SK-N-MC (cell line): ENCODE measurements at regions not wholly inside any gene's neighbourhood (a gene's known extent, or its start where the extent isn't known, plus 50 kb on each side); places are given as distances from the start of the nearest gene placed in this dataset.

Source experiments
- DNase-seq: peaks from one replicate; pipeline ENCODE4 v3.0.0-alpha.2; 2011; ENCODE audit warnings: low read depth, low spot score
- H3K27ac ChIP-seq: fragments of 200-600 bp; sonication (generic); 2 replicates; pipeline ENCODE4 v1.5.1; 2016; ENCODE audit warnings: mixed run types
- H3K36me3 ChIP-seq: fragments of 200-600 bp; sonication (generic); 2 replicates; pipeline ENCODE4 v1.6.1; 2017; ENCODE audit warnings: antibody characterized with exemption, low read length, mixed read lengths; ENCODE audit not compliant: insufficient read depth
- H3K4me3 ChIP-seq: fragments of 200-600 bp; sonication (generic); 2 replicates; pipeline ENCODE4 v1.5.1; 2016
- H3K9ac ChIP-seq: fragments of 200-600 bp; sonication (generic); 2 replicates; pipeline ENCODE4 v1.8.0; 2017; ENCODE audit warnings: mixed run types, mixed read lengths; ENCODE audit not compliant: insufficient read length
- H3K9me3 ChIP-seq: fragments of 200-600 bp; sonication (generic); 2 replicates; pipeline ENCODE4 v1.6.1; 2017; ENCODE audit warnings: low read depth, mild to moderate bottlenecking, antibody characterized with exemption, low read length, moderate library complexity, mixed read lengths
- EZH2 ChIP-seq: fragments of 200-600 bp; sonication (generic); IDR thresholded peaks from one replicate; pipeline ENCODE4 v1.6.1; 2017; ENCODE audit warnings: antibody characterized with exemption
- FOXP2 ChIP-seq: optimal IDR thresholded peaks from 2 replicates; pipeline ENCODE3; 2011; ENCODE audit warnings: mild to moderate bottlenecking, moderate library complexity; ENCODE audit not compliant: insufficient read depth; ENCODE audit errors: extremely low read length, control extremely low read depth
- POLR2AphosphoS5 ChIP-seq: IDR thresholded peaks from 2 replicates; pipeline ENCODE4 v1.6.1; 2012; ENCODE audit warnings: mild to moderate bottlenecking, low read depth, low read length, borderline replicate concordance

DNA sequence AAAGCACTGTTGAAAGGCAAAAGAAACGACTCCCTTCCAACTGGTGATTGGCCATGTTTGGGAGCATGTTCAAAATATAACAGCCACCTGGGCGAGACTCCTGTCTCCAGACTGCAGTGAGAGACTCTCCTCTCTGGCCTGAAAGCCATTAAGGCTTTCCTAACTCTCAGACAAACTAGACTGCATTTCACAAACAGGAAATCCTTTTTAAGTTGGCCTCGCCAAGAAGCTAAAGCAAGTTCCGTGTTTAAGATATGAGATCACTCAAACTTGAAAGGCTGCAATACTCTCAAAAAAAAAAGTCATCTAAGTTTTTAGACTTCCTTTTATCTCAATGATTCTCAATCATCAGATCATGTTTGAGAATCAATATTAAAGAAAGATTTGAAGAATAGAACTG is 117.0 kb downstream of the TFAP2A start:
- Histone ChIP-seq H3K9ac (no peak overlapping the region), H3K36me3 (no peaks in the 10 kb centered on the region), H3K9me3 (no peaks in the 10 kb centered on the region), H3K4me3 (no peak overlapping the region), H3K27ac (no peak overlapping the region)
- DNase-seq, result no peak
- TF ChIP-seq EZH2 (no peak), POLR2AphosphoS5 (no peak), FOXP2 (no peak)

GRCh38 chr6:10278746-10279145 is 136.1 kb downstream of the TFAP2A start:
- Histone ChIP-seq H3K36me3 (no peaks in the 10 kb centered on the region), H3K9ac (no peak overlapping the region), H3K4me3 (no peak overlapping the region), H3K9me3 (no peaks in the 10 kb centered on the region), H3K27ac (no peak overlapping the region)
- TF ChIP-seq EZH2, result no peak
- no peak for DNase-seq

DNA sequence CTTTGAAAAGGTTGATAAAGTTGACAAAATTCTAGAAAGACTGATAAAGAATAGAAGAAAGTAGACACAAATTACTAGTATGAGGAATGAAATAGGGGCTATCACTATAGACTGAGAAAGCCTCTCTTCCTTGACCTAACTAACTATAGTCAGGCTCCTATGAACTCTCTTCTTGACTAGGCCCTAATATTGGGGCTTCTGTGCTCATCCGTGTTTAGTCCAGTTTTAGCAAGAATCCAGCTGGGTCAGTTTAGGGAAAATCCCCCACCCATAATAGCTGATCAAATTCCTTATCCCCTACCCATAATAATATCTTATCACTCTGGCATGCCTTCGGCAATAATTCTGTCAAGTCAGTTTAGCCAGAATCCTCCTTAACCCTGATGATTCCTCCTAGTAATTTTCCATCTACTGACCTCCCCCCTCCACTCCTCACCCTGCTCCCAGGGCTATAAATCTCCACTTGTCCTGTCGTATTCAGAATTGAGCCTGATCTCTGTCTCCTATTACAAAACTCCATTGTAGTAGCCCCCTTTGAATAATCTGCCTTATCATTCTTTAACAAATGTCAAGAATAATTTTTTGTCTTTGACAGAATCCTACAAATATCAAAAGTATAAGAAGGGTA is 138.1 kb downstream of the TFAP2A start:
- H3K27ac ChIP-seq, result no peak overlapping the region
- H3K36me3 ChIP-seq, result no peaks in the 10 kb centered on the region
- no peak for DNase-seq
- no peak for TF ChIP-seq POLR2AphosphoS5
- no peak for TF ChIP-seq FOXP2
- TF ChIP-seq EZH2, result no peak
- H3K9ac ChIP-seq, result no peak overlapping the region
- no peaks in the 10 kb centered on the region for H3K9me3 ChIP-seq
- H3K4me3 ChIP-seq, result no peak overlapping the region

- H3K9me3 ChIP-seq, result no peaks in the 10 kb centered on the region
- no peak for DNase-seq
- TF ChIP-seq FOXP2 (no peak), POLR2AphosphoS5 (no peak), EZH2 (no peak)
- no peak overlapping the region for H3K9ac ChIP-seq
- no peak overlapping the region for H3K4me3 ChIP-seq
- H3K27ac ChIP-seq, result no peak overlapping the region
- no peaks in the 10 kb centered on the region for H3K36me3 ChIP-seq
These were observed 138.8 kb downstream of the TFAP2A start for GRCh38 chr6:10276106-10276505.

DNA sequence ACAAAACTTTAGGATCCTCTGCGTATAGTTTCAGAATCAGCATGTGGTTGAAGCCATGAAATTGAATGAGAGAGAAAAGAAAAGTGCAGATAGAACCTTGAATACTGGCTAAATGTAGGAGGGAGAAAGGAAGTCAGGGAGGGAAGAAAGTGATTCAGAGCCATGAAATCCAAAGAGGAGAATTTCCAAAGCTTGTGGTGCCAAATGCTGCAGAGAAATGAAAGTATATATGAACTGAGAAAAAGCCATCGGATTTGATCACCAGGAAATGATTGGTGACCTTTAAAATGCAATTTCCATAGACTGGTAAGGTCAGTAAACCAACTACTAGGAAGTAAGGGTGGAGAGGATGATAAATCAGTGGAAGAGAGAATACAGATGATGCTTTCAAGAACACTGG is 142.3 kb downstream of the TFAP2A start:
- no peaks in the 10 kb centered on the region for H3K36me3 ChIP-seq
- TF ChIP-seq FOXP2, result no peak
- no peak for TF ChIP-seq POLR2AphosphoS5
- no peak for TF ChIP-seq EZH2
- H3K9me3 ChIP-seq, result no peaks in the 10 kb centered on the region
- no peak overlapping the region for H3K27ac ChIP-seq
- no peak overlapping the region for H3K9ac ChIP-seq
- no peak for DNase-seq
- no peak overlapping the region for H3K4me3 ChIP-seq

GRCh38 chr6:10271982-10272381 is 142.9 kb downstream of the TFAP2A start:
- no peak for TF ChIP-seq EZH2
- no peak for TF ChIP-seq FOXP2
- no peak for TF ChIP-seq POLR2AphosphoS5
- H3K9me3 ChIP-seq, result no peaks in the 10 kb centered on the region
- no peak overlapping the region for H3K4me3 ChIP-seq
- no peak overlapping the region for H3K27ac ChIP-seq
- no peaks in the 10 kb centered on the region for H3K36me3 ChIP-seq
- no peak for DNase-seq
- no peak overlapping the region for H3K9ac ChIP-seq

DNA sequence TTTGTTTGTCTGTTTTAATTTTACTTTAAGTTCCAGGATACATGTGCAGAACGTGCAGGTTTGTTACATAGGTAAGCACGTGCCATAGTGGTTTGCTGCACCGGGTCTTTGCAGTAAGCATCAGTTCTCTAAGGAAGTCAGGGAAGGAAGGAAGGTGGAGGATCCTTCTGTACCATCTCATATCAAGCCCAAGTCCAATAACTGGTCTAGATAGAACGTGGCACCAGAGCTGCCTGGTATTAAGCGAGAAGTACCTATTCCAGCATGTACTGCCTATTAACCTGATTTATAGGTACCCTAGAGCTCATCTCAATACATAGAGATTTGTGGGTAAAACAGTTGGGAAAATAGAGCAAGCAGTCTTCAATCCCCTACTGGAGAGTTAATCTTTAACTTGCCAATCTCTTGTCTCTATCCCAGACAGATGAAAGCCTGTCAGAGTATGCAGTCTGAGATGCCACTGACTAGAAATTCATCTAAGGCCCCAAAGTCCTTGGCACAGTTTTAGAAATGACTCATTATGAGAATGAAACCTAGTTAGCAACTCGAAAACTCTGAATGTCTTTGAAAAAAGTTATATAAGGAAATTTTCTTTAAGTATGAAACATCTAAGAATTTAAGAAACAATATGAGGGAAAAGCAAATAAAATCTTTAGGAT is 144.9 kb downstream of the TFAP2A start:
- no peak overlapping the region for H3K27ac ChIP-seq

GRCh38 chr6:10268611-10269310 is 146.1 kb downstream of the TFAP2A start:
- Histone ChIP-seq H3K36me3 (no peaks in the 10 kb centered on the region), H3K27ac (no peak overlapping the region), H3K4me3 (no peak overlapping the region), H3K9ac (no peak overlapping the region), H3K9me3 (no peaks in the 10 kb centered on the region)
- DNase-seq, result no peak
- TF ChIP-seq FOXP2 (no peak), POLR2AphosphoS5 (no peak), EZH2 (no peak)

More for the DNA sequence above, 144.9 kb downstream of the TFAP2A start:
- DNase-seq, result no peak
- H3K36me3 ChIP-seq, result no peaks in the 10 kb centered on the region
- TF ChIP-seq EZH2 (no peak), POLR2AphosphoS5 (no peak), FOXP2 (no peak)
- no peak overlapping the region for H3K9ac ChIP-seq
- no peak overlapping the region for H3K4me3 ChIP-seq
- H3K9me3 ChIP-seq, result no peaks in the 10 kb centered on the region
